SU-DHL-6 (cell line): ENCODE measurements at regions not wholly inside any gene's neighbourhood (a gene's known extent, or its start where the extent isn't known, plus 50 kb on each side); places are given as distances from the start of the nearest gene placed in this dataset.

Experiments used
- H2AFZ ChIP-seq: fragments of 200-600 bp; sonication (generic); 2 replicates; pipeline ENCODE4 v1.6.1; 2014; ENCODE audit warnings: low read depth, mild to moderate bottlenecking, moderate library complexity, mixed read lengths, antibody characterized with exemption, low read length; ENCODE audit not compliant: severe bottlenecking
- H3F3A ChIP-seq: fragments of 200-600 bp; shearing (Covaris generic); 2 replicates; pipeline ENCODE4 v1.6.0; 2016; ENCODE audit warnings: antibody characterized with exemption, mild to moderate bottlenecking; ENCODE audit not compliant: insufficient read depth
- H3K27ac ChIP-seq: fragments of 200-600 bp; sonication (generic); 2 replicates; pipeline ENCODE4 v1.5.1; 2016; ENCODE audit warnings: low read depth, mild to moderate bottlenecking, low read length, moderate library complexity, mixed read lengths
- H3K27me3 ChIP-seq: fragments of 200-600 bp; sonication (generic), shearing (Covaris generic); 2 replicates; pipeline ENCODE4 v1.6.0; 2014; ENCODE audit warnings: mild to moderate bottlenecking, low read length
- H3K36me3 ChIP-seq: fragments of 200-600 bp; sonication (generic); 2 replicates; pipeline ENCODE4 v1.6.1; 2014; ENCODE audit warnings: mild to moderate bottlenecking, low read length, mixed read lengths
- H3K4me2 ChIP-seq: fragments of 300-600, 200-600 bp; shearing (Covaris generic), sonication (generic); 2 replicates; pipeline ENCODE4 v1.6.0; 2014; ENCODE audit warnings: low read length, low read depth, mild to moderate bottlenecking; ENCODE audit not compliant: poor library complexity, severe bottlenecking
- H3K4me3 ChIP-seq: fragments of 200-600 bp; sonication (generic); 2 replicates; pipeline ENCODE4 v1.5.1; 2014; ENCODE audit warnings: antibody characterized with exemption, low read length, mild to moderate bottlenecking, mixed read lengths; ENCODE audit not compliant: insufficient read depth, poor library complexity, severe bottlenecking
- H3K79me2 ChIP-seq: fragments of 200-600 bp; sonication (generic); 2 replicates; pipeline ENCODE4 v1.6.1; 2014; ENCODE audit warnings: mild to moderate bottlenecking, low read length, moderate library complexity; ENCODE audit not compliant: insufficient read depth
- H3K9ac ChIP-seq: fragments of 200-600 bp; sonication (generic); 2 replicates; pipeline ENCODE4 v1.7.0; 2014; ENCODE audit warnings: mild to moderate bottlenecking, low read length
- H3K9me2 ChIP-seq: fragments of 200-600 bp; sonication (generic); replicated peaks from 2 replicates; pipeline ENCODE4 v1.6.1; 2014; ENCODE audit warnings: low read length; ENCODE audit not compliant: insufficient read depth
- H3K9me3 ChIP-seq: fragments of 200-600 bp; sonication (generic); 2 replicates; pipeline ENCODE4 v1.6.1; 2014; ENCODE audit warnings: low read length, mixed read lengths; ENCODE audit not compliant: insufficient read depth
- H4K20me1 ChIP-seq: fragments of 200-600 bp; sonication (generic); 2 replicates; pipeline ENCODE4 v1.6.1; 2014; ENCODE audit warnings: low read depth, mild to moderate bottlenecking, antibody characterized with exemption, low read length, moderate library complexity, mixed read lengths
- CTCF ChIP-seq: fragments of 200-600 bp; sonication (generic); IDR thresholded peaks from one replicate; pipeline ENCODE4 v1.5.1; 2017; ENCODE audit warnings: antibody characterized with exemption, mild to moderate bottlenecking, low read length, moderate library complexity; ENCODE audit not compliant: insufficient read depth, poor library complexity, severe bottlenecking
- EZH2phosphoT487 ChIP-seq: fragments of 200-600 bp; sonication (generic), shearing (Covaris generic); conservative IDR thresholded peaks from 2 replicates; pipeline ENCODE4 v1.6.1; 2018; ENCODE audit warnings: mild to moderate bottlenecking, antibody characterized with exemption, low read length, moderate library complexity, mixed read lengths

DNA sequence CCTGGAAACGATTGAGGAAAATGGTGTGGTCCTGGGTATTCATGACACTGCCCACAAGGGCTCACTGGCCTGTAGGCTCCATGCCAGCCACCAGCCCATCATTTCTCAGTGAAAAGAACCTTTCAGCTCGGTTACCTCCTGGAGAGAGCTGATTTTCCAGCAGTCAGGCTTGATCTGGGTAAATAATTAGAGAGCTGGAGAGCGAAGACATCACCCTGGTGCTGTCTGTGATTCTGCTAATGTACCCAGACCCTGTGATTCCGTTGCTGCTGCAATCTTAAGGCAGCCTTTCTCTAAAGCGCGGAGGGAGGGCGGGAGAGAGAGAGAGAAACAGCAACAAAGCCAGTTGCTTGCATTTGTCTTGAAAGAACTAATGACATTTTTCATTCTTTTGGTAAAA lies 221.9 kb upstream of the TOPAZ1 start:
- no peaks in the 10 kb centered on the region for H3K27me3 ChIP-seq
- no peaks in the 10 kb centered on the region for H3F3A ChIP-seq
- H3K36me3 ChIP-seq = no peaks in the 10 kb centered on the region
- H3K9me3 ChIP-seq = no peaks in the 10 kb centered on the region
- peaks cover 8% of the 10 kb centered on the region for H4K20me1 ChIP-seq
- no peak overlapping the region for H3K4me2 ChIP-seq
- H3K4me3 ChIP-seq = no peak overlapping the region
- H2AFZ ChIP-seq = no peak overlapping the region
- TF ChIP-seq EZH2phosphoT487 (no peak), CTCF (no peak)
- H3K27ac ChIP-seq = no peak overlapping the region
- peaks cover 36% of the 10 kb centered on the region for H3K79me2 ChIP-seq
- no peaks in the 10 kb centered on the region for H3K9me2 ChIP-seq
- no peak overlapping the region for H3K9ac ChIP-seq

GRCh38 chr3:44020143-44020542 lies 221.5 kb upstream of the TOPAZ1 start:
- no peak for TF ChIP-seq CTCF
- TF ChIP-seq EZH2phosphoT487 = no peak
- no peaks in the 10 kb centered on the region for H3K27me3 ChIP-seq
- H3F3A ChIP-seq = no peaks in the 10 kb centered on the region
- H3K27ac ChIP-seq = no peak overlapping the region
- H2AFZ ChIP-seq = no peak overlapping the region
- H3K9me2 ChIP-seq = no peaks in the 10 kb centered on the region
- H3K79me2 ChIP-seq = peaks cover 36% of the 10 kb centered on the region
- H4K20me1 ChIP-seq = peaks cover 8% of the 10 kb centered on the region
- no peak overlapping the region for H3K4me3 ChIP-seq
- no peak overlapping the region for H3K9ac ChIP-seq
- no peak overlapping the region for H3K4me2 ChIP-seq
- H3K9me3 ChIP-seq = no peaks in the 10 kb centered on the region
- no peaks in the 10 kb centered on the region for H3K36me3 ChIP-seq

GRCh38 chr3:44021651-44022594 lies 219.8 kb upstream of the TOPAZ1 start:
- Histone ChIP-seq H3K4me2 (no peak overlapping the region), H3K79me2 (peaks cover 44% of the 10 kb centered on the region), H3K9ac (no peak overlapping the region)

More at GRCh38 chr3:44021651-44022594, 219.8 kb upstream of the TOPAZ1 start:
- H3F3A ChIP-seq = no peaks in the 10 kb centered on the region
- no peaks in the 10 kb centered on the region for H3K36me3 ChIP-seq
- no peaks in the 10 kb centered on the region for H3K27me3 ChIP-seq
- no peak overlapping the region for H3K27ac ChIP-seq
- TF ChIP-seq CTCF (no peak), EZH2phosphoT487 (no peak)
- no peaks in the 10 kb centered on the region for H3K9me2 ChIP-seq
- no peak overlapping the region for H3K4me3 ChIP-seq
- H4K20me1 ChIP-seq = peaks cover 8% of the 10 kb centered on the region
- H2AFZ ChIP-seq = no peak overlapping the region
- H3K9me3 ChIP-seq = no peaks in the 10 kb centered on the region
